HG03571 (cell line): ENCODE measurements at regions not wholly inside any gene's neighbourhood (a gene's known extent, or its start where the extent isn't known, plus 50 kb on each side); places are given as distances from the start of the nearest gene placed in this dataset.
"Not testable (repeated sequence)": the region's sequence is repeated elsewhere in the genome, so short reads cannot be mapped to it uniquely, and the experiment has no call there.

Source experiments
- ATAC-seq: cut with Tn5 transposase; IDR thresholded peaks from one replicate; pipeline ENCODE4 v1.9.1; 2021; ENCODE audit not compliant: unreplicated experiment

DNA sequence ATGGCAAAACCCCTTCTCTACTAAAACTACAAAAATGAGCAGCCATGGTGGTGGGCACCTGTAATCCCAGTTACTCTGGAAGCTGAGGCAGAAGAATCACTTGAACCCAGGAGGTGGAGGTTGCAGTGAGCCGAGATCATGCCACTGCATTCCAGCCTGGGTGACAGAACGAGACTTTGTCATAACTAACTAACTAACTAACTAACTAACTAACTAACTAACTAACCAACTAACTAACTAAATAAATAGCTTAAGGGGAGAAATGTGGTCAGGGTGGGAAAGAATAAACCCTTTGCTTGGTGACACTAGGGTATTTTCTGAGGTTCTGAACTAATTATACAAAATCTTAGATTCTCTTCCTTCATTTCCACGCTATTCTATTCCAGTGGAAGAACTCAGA, 184.4 kb upstream of the MEF2C start:
- no peak for ATAC-seq

DNA sequence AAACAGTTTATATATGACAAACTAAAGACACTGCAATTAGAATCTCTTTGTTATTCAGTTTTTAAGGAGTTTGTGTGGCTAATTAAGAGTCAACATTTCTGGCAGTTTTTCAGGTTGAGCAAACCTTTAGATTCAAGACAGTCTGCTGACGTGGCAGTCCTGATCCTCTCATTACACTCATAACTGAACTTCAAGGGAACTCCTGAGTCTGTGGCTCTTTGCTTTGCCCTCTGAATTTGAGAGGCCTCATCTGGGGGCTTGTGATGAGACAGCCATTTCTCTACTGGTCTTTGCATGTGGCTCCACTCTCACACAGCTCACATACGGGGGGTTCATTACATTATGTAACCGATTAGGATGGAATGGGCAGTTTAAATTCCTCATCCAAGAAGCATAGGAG, 182.9 kb upstream of the MEF2C start:
- peak; percentile 88 for ATAC-seq

DNA sequence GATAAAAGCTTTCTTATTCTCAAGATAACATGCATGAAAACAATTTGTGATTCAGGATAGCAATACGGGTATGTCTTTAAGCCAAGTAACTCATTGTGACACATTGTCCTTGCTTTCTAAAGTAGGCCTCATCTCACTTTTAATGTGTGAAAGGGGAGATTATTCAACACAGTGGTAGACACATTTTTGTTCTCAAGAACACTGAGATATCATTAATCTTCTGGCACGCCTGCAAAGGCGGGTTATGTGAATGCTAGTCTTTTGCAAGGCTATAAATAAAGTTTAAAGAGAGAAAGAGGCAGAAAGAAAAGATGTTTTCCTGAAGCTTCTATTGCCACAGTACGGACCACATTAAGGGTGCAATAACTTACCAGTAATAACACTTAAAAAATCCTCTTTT, 181.8 kb upstream of the MEF2C start:
- ATAC-seq, result no peak

DNA sequence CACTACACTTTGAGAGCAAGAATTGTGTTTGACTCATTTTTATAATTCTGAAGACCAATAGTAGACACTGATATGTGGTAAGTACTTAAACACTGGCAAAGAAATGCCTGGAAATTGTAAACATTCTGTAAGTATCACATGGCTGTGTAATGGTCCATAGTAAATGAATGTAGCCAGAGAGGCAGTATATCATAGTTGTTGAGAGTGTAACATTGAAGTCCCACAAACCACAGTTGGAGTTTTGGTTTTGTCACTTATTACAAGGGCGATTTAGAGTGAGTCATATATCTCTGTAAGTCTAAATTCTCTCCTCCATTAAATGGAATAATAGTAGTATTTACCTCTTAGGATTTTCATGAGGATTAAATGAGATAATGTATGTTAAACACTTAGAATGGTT, 181.1 kb upstream of the MEF2C start:
- no peak for ATAC-seq

DNA sequence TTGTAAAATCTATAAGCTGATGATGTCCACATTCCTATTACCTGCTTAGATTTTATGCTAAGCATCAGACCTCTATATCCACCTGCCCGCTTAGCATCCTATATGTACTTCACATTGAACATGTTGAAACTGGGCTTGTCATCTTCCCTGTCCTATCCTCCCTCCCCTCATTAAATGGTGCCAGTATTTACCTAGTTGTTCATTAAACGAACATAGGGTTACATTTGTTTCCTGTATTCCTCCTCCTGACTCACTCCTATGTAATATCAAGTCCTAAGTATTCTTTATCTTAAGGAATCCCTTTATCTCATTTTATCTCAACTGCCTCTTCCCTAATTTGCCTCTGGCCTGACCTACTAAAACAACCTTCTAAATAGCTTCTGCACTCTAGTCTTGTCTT, 177.8 kb upstream of the MEF2C start:
- ATAC-seq, result no peak

DNA sequence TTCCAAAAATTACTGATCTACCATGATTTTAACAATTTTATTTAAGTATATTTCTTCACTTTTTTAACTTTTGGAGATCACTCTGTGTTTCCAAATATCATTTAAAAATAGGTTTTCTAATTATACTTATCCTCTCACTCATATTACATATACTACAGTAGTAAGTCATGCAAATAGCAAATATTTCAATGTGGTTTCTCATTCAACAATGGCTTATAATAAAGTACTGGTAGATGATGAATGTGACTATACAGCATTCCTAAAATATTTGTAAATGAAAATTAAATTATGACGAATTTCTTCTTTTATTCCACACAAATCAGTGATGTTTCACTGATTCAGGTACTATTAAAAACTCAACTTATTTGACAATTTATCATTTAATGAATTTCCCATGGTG, 176.3 kb upstream of the MEF2C start:
- no peak for ATAC-seq

DNA sequence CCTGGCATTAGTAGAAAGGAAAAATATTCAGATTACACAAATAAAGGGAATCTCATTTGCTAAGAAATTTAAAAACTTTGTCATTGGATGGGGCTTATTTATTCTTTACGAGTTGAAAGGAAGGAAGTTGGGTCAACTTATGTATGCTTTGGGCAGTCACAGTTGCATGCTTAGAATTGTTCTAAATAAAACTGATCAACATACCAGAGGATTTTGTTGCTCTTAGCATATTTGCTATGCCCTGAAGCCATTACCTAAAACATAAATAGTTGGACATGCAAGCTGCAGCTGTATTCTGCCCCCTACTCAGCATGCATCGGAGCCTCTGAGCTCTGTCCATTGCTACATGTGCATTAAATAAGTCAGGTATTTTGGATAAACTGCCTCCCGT, 172.7 kb upstream of the MEF2C start:
- no peak for ATAC-seq

DNA sequence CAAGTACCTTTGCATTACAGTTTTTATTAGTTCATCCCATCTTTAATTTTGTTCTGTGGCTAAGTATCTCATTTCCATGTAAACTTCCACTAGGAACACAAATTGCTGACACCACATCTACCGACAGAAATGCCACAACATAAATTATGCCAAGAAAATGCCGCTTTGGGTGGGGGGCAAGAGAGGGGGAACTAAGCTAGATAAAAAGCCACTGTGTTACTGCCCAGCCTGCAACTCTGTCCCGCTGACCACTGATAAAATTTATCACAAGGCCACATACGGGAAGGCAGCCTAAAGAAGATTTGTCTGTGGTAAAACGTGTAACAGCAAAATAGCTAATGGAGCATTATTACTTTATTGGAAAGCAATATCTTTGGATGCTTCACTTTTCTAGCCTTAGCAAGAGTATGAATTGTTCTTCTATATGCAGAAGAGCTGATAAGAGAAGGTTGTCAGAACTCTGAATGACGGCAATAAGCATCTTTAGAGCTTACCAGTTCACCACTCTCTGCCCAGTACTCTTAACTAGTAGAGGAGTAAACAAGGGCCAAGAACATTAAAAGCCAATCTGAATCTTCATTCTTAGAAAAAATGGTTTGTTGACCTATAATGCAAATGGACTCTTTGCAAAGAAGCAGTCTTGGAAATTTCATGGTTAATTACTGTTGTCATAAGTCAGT, 172.2 kb upstream of the MEF2C start:
- ATAC-seq, result no peak

DNA sequence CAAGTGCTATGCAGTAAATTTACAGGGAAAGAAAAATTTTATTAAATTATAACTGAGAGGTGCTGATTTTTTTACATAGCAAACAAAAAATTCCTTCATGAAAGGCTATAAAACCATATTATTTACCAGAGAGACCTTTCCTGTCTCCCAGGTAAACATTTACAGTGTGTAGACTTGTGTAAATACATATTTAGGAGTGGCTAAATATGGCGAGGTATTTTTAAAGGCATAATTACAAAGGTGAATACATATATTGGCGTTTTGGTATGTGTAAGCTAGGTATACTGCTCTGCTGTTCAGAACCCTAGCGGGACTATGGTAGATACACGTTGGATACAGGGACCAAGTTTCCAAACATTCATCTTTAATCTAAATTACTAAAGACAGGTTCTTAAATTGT, 170.6 kb upstream of the MEF2C start:
- ATAC-seq, result no peak

DNA sequence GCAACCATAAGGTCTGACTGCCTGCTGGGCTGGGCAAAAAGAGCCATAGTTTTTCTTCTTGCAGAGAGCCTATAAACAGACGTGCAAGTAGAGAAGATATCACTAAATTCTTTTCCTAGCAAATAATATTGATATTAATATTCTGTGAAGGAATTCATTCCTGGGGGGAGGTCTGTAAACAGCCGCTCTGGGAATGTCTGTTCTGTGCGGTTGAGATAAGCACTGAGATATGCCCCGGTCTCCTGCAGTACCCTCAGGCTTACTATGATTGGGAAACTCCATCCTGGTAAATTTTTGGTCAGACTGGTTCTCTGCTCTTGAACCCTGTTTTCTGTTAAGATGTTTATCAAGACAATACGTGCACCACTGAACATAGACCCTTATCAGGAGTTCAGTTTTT, 167.1 kb upstream of the MEF2C start:
- ATAC-seq, result not testable (repeated sequence)

DNA sequence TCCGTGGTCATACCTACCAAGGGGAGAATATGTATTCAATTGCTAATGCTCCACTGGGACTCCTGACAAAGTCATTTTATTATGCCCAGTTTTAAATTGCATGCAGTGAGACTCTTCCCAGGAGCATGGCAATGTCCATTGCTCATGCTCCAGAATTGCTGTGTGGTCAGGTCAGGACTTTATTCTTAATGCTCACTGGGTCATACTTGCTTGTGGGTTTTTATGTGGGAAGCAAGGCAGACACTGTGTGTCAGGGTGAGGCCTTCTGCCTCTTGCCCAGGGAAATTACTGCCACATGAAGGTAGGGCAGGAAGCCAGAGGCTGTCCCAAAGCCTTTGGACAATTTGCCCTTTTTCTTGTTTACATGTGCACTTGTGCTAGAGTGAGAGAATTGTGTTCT, 164.6 kb upstream of the MEF2C start:
- no peak for ATAC-seq

DNA sequence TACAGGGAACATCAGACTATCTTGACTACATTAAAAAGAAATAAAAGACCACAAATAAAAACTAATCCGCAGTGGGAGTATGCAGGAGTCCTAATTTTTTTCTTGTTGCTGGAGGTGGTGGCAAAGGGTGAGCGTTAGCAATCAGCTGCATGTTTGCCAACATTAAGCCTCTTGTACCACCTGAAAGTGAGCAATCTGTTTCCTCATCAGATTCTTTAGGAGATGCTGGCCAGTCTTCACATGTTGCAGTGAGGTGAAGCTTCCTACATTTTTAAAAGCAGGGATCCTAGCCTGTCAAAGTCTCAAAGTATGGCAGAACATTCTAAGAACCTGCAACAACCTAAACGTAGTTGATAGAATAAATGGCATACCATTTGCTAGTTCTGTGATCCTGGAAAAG, 162.2 kb upstream of the MEF2C start:
- ATAC-seq, result no peak

DNA sequence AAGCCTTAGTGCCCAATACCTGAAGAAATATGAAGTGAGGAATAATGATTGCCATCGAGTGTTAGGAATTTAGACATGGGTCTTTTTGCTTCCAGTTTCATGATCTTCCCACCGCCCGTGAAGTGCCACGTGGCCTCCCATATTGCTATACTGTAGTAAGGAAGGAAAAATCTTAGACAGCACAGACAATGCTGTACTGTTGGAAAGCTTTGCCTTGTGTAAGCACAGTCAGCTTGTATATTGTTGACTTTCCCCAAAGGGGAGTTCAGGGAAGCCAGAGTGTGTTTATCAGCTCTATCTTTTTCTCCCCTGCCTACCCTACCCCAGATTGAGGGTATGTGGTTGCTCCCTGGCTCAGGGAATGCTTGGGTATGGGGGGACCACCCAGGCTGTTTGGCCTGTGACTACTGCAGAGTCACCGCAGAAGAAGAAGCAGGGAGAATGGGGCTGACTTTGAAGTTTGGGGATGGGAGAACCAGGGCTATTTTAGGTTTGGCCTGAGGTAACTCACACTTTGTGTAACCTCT, 161.8 kb upstream of the MEF2C start:
- no peak for ATAC-seq

DNA sequence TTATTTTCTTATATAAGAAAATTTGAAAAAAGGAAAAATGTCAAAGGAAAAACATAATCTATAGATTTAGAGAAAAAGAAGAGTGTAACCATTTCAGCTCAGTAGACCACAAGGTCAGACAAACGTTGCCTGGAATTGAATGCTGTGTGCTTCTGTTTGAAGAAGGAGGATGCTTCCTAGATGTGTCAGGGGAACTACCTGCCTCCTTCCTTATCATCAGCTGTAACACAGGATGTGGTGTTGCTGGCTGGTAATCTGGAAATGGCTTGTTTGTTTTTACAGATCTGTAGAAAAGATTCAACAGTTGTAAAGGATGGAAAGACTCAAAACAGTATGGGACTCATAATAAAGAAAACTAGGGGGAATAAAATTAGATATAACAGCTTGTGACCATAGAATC, 160.7 kb upstream of the MEF2C start:
- ATAC-seq, result peak; percentile 63

DNA sequence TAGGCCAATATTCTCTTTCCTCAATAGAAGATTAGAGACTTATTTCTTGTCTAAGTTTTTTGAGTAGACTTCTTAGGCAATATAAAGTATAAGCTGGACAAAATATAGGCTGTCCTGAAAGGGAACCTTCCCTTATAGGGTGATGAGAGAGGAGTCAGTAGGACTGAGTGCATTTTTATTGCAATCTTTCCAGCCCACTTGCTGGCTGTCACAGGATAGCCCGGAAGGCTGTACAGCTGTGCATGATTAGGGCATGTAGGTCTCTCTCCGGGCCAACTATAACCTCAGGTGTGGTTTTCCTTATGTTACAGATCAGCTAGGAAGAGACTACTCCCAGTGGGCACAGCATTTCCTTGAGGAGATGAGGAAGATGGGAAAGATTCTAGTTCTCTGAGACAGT, 159.8 kb upstream of the MEF2C start:
- no peak for ATAC-seq

DNA sequence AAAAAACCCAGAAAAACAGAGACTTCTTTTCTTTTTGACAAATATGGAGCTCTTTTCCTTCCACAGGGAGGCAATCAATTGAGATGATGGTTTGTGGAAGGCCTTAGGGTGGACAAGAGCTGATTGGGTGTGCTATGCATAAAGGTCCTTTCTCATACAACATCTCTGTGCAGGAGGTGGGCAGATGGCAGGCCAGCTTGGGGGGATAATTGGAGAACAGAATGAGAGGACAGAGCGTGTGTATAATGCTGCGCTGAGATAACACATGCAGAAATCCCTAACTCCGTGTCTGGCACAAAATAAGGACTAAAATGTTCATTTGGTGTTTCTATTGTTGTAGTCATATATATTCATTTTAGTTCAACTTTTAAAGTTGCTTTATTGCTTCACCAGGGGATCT, 159.0 kb upstream of the MEF2C start:
- ATAC-seq, result no peak

DNA sequence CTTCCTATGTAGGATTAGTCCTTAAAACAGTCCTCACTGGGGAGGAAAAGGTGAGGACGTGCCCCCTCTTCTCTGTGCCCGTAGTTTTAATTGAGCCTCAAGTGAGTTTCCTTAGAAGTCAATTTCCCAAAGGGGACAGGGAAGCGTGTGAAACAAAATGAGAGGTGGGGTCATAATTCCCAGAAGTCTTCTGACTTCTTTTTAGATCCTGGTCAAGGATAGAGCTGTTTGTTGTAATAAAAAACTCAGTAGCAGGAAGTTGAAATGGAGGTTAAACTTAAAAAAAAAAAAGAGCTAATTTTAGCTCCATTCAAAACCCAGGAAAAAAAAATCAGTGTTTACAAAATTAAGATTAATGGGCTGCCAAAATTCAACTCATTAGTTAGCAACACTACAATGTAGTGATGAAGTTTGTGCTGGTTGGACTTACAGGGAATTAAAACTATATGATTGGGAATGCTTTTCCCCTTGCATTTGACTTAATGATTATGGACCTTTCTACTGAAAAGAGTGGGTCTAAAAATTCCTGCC, 158.3 kb upstream of the MEF2C start:
- no peak for ATAC-seq

DNA sequence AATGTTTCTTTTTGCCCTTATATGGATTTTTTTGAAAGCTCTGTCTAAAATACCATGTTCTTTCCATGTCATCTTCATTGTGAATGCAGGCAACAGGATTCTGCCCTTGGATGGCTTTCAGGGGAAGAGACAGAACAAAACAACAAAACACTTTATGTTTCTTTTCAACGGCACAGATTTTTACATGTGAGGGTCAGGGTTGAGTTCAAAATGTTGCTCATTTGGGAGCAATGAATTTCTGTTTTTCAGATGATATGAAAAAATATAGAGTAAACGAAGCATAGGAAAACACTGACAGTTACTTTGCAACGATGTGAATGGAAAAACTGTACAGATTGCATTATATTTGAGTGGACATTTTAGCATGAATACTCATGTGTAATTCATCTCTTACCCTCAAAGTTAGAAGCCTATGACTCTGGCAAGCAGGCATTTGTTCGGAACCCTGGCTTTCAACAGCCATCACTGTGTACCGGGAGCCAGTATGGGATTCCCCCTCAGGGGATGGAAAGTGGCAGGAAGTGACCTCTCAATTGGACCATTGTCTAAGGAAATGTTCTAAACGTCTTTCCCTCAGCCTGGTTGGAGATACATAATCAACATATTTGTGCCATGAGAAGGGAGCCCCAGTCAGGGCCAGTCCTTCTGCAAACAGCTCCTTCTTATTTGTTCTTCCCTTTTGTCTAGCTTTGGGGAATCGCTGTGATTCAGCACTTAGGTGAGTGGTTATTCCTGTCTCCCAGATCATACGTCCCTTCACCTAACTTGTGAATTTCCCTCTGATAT, 153.9 kb upstream of the MEF2C start:
- no peak for ATAC-seq

DNA sequence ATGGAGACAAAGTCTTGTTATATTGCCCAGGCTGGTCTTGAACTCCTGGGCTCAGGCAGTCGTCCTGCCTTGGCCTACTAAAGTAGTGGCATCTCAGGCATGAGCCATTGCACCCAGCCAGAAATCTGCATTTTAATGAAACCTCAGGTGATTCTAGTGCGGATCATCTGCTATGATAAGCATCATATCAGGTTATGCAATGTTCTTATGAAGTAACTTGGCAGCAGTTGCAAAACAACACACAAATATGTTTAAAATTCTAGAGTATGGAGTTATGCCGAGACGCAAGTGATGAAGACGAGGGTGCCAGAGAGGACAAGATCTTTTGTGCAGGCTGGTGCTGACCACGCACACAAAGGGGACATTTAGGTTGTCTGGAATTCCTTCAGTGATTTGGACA, 153.2 kb upstream of the MEF2C start:
- ATAC-seq, result no peak

DNA sequence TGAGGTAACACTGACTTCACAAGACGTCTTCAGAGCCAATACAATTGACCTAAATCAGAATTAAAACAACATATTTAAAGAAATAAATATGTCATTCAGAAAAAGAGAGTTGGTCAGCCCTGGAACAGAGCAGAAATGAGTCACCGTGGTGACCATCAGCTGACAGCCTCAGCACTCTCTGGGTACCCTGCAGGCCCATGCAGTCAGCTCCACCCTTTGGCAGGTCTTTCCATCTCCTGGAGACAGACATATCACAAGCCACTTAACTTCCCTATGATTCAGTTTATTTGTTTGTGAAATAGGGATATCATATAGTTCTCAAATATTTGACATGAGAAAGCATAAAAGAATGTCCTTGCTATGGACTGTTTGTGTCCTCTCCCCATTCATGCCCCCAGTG, 151.6 kb upstream of the MEF2C start:
- ATAC-seq, result no peak

DNA sequence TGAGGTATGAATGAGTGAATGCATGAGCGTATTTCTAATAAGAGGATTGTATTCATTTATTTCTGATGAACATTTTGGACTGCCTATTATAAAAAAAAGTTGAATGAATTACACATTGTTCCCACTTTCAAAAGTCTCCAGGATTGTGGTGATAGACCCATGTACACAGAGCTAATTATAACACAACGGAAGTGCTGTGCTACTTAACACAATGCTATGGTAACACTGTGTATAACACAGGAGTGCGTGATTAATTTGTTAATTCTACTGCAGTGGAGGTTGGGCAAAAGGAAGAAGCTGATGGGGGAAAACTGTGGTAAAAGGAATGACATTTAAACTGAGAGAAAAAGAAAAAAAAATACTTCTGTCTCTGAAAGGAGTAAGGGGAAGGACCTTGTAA, 147.8 kb upstream of the MEF2C start:
- no peak for ATAC-seq

DNA sequence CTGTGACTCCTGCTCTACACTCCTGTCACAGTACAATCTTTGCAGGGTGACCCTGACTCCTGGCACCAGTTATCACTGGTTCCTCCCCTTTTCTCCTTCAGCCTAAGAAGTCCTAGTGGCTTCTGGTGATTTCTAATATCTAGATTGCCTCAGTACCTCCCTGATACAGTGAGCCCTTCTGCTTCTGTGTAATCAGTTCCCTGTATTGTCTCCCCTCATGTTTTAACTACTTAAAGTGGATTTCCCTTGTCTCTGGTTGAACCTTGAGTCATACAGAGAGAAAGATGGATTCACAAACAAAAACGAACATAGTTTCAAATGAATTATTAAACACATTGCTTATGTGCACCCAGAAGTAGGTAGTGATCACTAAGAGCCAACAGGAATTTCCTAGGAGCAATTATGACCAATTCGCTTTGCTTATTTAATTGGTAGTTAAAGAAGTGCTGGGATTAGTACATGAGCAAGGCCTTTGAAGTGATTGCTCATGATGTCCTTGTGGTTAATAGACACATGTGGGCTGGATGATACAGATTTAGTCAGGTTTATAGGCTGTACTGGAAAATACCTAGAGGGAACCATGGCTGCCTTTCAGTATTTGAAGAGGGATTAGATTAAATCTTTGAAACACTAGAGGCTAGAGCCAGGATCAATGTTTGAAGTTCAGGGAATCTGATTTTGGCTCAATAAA, 145.8 kb upstream of the MEF2C start:
- no peak for ATAC-seq
